Osteoblast (primary cell): ENCODE measurements at regions not wholly inside any gene's neighbourhood (a gene's known extent, or its start where the extent isn't known, plus 50 kb on each side); places are given as distances from the start of the nearest gene placed in this dataset.

Source experiments
- DNase-seq: peaks from one replicate; pipeline ENCODE4 v3.0.0; 2011; ENCODE audit warnings: low spot score, mixed read lengths; ENCODE audit not compliant: insufficient read length; ENCODE audit errors: missing footprints
- H2AFZ ChIP-seq: 2 replicates; pipeline ENCODE4 v1.6.0; 2011; ENCODE audit warnings: mild to moderate bottlenecking, low read length
- H3K27ac ChIP-seq: 2 replicates; pipeline ENCODE4 v1.5.1; 2011; ENCODE audit warnings: mild to moderate bottlenecking, low read depth, low read length, moderate library complexity
- H3K27me3 ChIP-seq: 2 replicates; pipeline ENCODE4 v1.6.0; 2012; ENCODE audit warnings: mild to moderate bottlenecking, control low read depth, inconsistent platforms, low read length, moderate library complexity; ENCODE audit not compliant: insufficient read depth
- H3K36me3 ChIP-seq: 2 replicates; pipeline ENCODE4 v1.5.1; 2011; ENCODE audit warnings: mild to moderate bottlenecking, low read length, control low read depth, moderate library complexity; ENCODE audit not compliant: insufficient read depth
- H3K4me1 ChIP-seq: 2 replicates; pipeline ENCODE4 v1.5.1; 2011; ENCODE audit warnings: mild to moderate bottlenecking, low read length, control low read depth, moderate library complexity; ENCODE audit not compliant: insufficient read depth
- H3K4me2 ChIP-seq: 2 replicates; pipeline ENCODE4 v1.6.0; 2011; ENCODE audit warnings: mild to moderate bottlenecking, low read length; ENCODE audit not compliant: insufficient read depth
- H3K4me3 ChIP-seq: fragments of 200-600 bp; sonication (generic); 3 replicates; pipeline ENCODE4 v1.5.1; 2012; ENCODE audit warnings: mild to moderate bottlenecking, low read length, inconsistent platforms; ENCODE audit not compliant: insufficient read depth
- H3K79me2 ChIP-seq: 2 replicates; pipeline ENCODE4 v1.6.0; 2012; ENCODE audit warnings: mild to moderate bottlenecking, low read length, control low read depth, inconsistent platforms; ENCODE audit not compliant: insufficient read depth
- H3K9me3 ChIP-seq: 2 replicates; pipeline ENCODE4 v1.5.1; 2011; ENCODE audit warnings: low read depth, low read length, control low read depth
- H4K20me1 ChIP-seq: 2 replicates; pipeline ENCODE4 v1.6.0; 2012; ENCODE audit warnings: mild to moderate bottlenecking, low read length, control low read depth; ENCODE audit not compliant: insufficient read depth
- CTCF ChIP-seq: IDR thresholded peaks from 2 replicates; pipeline ENCODE4 v1.5.1; 2011; ENCODE audit warnings: mild to moderate bottlenecking, low read depth, low read length, moderate library complexity; ENCODE audit errors: extremely low read depth

GRCh38 chr9:107594908-107595530 is 105.5 kb upstream of the KLF4 start:
- no peaks in the 10 kb centered on the region for H3K9me3 ChIP-seq
- no peaks in the 10 kb centered on the region for H3K79me2 ChIP-seq
- H3K27me3 ChIP-seq = no peaks in the 10 kb centered on the region
- no peak overlapping the region for H3K4me2 ChIP-seq
- H4K20me1 ChIP-seq = no peaks in the 10 kb centered on the region
- H3K36me3 ChIP-seq = no peaks in the 10 kb centered on the region
- DNase-seq = no peak
- no peak overlapping the region for H3K27ac ChIP-seq
- H3K4me3 ChIP-seq = no peak overlapping the region
- TF ChIP-seq CTCF = no peak
- H3K4me1 ChIP-seq = no peaks in the 10 kb centered on the region
- H2AFZ ChIP-seq = no peak overlapping the region

GRCh38 chr9:107593224-107593870 is 103.8 kb upstream of the KLF4 start:
- Histone ChIP-seq H2AFZ (no peak overlapping the region), H3K36me3 (no peaks in the 10 kb centered on the region), H3K27me3 (no peaks in the 10 kb centered on the region), H3K4me2 (no peak overlapping the region), H3K9me3 (no peaks in the 10 kb centered on the region), H3K4me1 (no peaks in the 10 kb centered on the region), H4K20me1 (no peaks in the 10 kb centered on the region), H3K27ac (no peak overlapping the region), H3K4me3 (no peak overlapping the region), H3K79me2 (no peaks in the 10 kb centered on the region)
- TF ChIP-seq CTCF = no peak
- DNase-seq = no peak

GRCh38 chr9:107592424-107592823 is 102.9 kb upstream of the KLF4 start:
- no peak overlapping the region for H3K4me2 ChIP-seq
- no peaks in the 10 kb centered on the region for H3K27me3 ChIP-seq
- H3K9me3 ChIP-seq = no peaks in the 10 kb centered on the region
- DNase-seq = no peak
- H4K20me1 ChIP-seq = no peaks in the 10 kb centered on the region
- no peaks in the 10 kb centered on the region for H3K36me3 ChIP-seq
- H3K4me3 ChIP-seq = no peak overlapping the region
- H3K79me2 ChIP-seq = no peaks in the 10 kb centered on the region
- no peak for TF ChIP-seq CTCF
- no peaks in the 10 kb centered on the region for H3K4me1 ChIP-seq
- no peak overlapping the region for H2AFZ ChIP-seq
- no peak overlapping the region for H3K27ac ChIP-seq

- H4K20me1 ChIP-seq = no peaks in the 10 kb centered on the region
- H3K9me3 ChIP-seq = no peaks in the 10 kb centered on the region
- H3K36me3 ChIP-seq = no peaks in the 10 kb centered on the region
- H3K4me2 ChIP-seq = no peak overlapping the region
- DNase-seq = no peak
- no peaks in the 10 kb centered on the region for H3K79me2 ChIP-seq
- no peak for TF ChIP-seq CTCF
- no peaks in the 10 kb centered on the region for H3K27me3 ChIP-seq
- no peak overlapping the region for H2AFZ ChIP-seq
- no peaks in the 10 kb centered on the region for H3K4me1 ChIP-seq
- H3K4me3 ChIP-seq = no peak overlapping the region
- no peak overlapping the region for H3K27ac ChIP-seq
These were observed 102.2 kb upstream of the KLF4 start for GRCh38 chr9:107591781-107592180.
